HG03097 (cell line): ENCODE measurements at regions not wholly inside any gene's neighbourhood (a gene's known extent, or its start where the extent isn't known, plus 50 kb on each side); places are given as distances from the start of the nearest gene placed in this dataset.
"Not testable (repeated sequence)": the region's sequence is repeated elsewhere in the genome, so short reads cannot be mapped to it uniquely, and the experiment has no call there.

Experiments
- ATAC-seq: cut with Tn5 transposase; IDR thresholded peaks from one replicate; pipeline ENCODE4 v1.9.1; 2021; ENCODE audit not compliant: unreplicated experiment, low FRiP score

GRCh38 chr13:109301276-109301675, 485.1 kb downstream of the IRS2 start:
- no peak for ATAC-seq

GRCh38 chr13:109297628-109298027, 488.8 kb downstream of the IRS2 start:
- no peak for ATAC-seq

GRCh38 chr13:109293166-109293565, 493.2 kb downstream of the IRS2 start:
- ATAC-seq = no peak

- ATAC-seq = no peak
Measured at GRCh38 chr13:109288151-109288709, 498.2 kb downstream of the IRS2 start.

- ATAC-seq = no peak
Measured at GRCh38 chr13:109287553-109287952, 498.8 kb downstream of the IRS2 start.

- no peak for ATAC-seq
Measured at GRCh38 chr13:109285586-109285985, 500.8 kb downstream of the IRS2 start.

GRCh38 chr13:109281903-109282635, 504.3 kb downstream of the IRS2 start:
- no peak for ATAC-seq

- no peak for ATAC-seq
Measured at GRCh38 chr13:109281017-109281902, 505.1 kb downstream of the IRS2 start.

DNA sequence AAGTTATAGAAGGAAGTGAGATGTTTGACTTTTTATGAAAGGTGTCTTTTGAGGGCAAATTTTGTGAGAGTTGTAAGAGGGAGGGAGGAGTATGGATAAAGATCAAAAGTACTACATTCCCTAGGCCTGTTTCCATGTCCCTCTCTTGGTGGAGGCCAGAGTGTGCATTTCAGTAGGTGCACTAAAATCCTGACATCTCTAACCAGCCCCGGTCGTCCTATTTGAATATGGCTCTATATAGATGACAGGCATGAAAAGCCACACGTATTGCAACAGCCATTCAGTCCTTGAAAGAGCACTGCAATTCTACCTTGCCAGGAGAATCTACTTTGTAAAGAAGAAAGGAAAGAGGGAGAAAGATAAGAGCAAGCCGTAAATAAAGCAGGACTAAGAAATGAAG, 510.1 kb downstream of the IRS2 start:
- no peak for ATAC-seq

DNA sequence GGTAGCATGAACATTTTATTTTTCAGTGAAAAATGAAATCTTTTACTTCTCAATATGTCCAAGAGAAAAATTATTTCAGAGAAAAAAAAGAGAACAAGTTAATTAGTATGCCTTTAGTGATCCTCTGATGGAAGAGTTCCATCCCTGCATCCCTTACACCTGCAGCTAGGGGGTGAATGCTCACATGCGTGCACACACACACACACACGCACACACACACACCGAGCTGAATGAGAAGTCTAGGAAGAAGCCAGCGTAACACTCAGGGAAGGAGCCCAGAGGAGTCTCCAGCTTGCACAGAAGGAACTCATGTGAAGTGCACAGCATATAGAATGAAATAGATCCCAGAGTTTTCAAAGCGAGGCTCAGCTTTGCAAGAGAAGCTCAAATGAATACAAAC, 510.5 kb downstream of the IRS2 start:
- ATAC-seq = no peak

DNA sequence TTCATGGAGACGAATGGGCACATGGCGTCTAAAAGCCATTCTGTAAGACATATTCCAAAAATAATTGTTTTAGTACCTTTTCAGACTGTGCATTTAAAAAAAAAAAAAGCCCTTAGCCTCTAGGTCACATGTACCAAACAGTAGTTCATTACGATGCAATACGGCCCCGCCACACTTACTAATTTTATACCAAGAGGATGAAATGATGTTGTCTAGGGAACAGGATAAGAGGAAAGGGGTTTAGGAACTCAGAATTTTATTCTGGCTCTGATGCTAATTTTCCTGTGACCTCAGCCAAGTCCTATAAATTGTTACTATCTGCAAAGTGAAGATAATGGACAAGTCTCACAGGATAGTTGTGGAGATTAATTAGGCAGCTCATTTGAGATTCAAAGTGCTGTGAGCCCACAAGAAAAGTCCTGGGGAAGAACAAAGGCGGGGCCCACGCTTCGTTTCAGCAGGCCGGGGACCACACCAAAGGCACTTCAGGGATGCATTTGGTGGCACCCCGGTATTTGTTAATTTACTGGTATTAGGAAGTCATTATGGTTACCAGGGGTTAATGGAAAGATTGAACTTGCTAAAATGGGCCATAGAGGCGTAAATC, 511.1 kb downstream of the IRS2 start:
- no peak for ATAC-seq

DNA sequence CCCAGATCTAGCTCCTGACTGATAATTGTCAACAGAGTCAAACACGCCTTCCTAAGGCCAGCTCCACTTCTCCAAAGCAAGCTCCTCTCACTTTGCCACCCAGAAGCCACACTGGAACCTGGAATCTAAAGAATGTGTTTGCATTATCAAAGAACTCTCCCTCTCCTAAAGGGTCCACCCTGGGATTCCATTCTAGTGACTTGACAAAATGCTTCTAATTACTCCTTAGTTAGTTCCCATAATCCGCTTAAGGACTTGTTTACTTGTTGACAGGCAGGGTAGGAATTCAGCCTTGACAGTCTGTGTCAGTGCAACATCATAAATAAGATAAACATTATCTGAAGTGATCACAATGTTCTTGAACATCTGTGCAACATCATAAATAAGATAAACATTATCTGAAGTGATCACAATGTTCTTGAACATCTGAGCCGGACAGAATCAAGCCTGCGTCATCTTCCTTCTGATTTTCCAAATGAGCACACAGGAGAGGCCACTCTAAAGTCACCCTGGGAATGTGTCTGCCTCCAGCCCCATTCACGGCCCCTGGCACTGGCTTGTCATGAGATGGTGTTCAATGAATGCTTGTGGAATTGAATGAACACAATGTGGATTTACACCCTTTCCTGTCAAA, 512.1 kb downstream of the IRS2 start:
- ATAC-seq = no peak

GRCh38 chr13:109273326-109273751, 513.0 kb downstream of the IRS2 start:
- no peak for ATAC-seq

GRCh38 chr13:109272595-109273325, 513.6 kb downstream of the IRS2 start:
- ATAC-seq = no peak

- ATAC-seq = no peak
Measured at GRCh38 chr13:109271555-109272541, 514.5 kb downstream of the IRS2 start.

DNA sequence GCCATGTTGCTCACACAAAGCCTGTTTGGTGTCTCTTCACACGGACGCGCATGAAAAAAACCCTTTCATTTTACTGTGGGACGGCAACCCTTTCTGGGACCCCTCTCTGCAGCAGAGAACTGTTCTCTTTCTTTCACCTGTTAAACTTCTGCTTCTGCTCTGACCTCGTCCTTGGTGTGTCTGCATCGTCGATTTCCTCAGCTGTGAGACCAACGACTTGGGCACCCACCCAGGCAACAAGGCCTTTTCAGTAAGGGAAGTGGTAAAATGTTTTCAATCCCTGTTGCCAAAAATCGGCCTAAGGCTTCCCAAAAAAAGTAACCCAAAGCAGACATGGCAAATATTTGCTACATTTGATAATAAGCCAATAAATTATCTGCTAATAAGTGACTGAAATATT, 515.3 kb downstream of the IRS2 start:
- no peak for ATAC-seq

DNA sequence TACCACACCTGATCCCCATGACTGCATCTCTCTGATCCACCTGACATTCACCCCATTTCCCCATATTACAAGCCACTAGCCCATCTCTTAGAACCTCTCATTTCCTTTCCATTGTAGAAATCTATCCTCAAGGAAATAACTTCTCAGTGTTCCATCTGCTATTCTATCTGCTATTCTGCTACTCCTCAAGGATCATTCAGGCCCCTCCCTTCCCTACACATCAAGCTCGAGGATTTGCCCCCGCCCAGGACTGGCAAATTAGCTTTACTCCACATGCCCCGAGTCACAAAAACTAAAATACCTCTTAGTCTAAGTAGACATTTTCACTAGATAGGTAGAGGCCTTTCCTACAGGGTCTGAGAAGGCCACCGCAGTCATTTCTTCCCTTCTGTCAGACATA, 517.0 kb downstream of the IRS2 start:
- not testable (repeated sequence) for ATAC-seq

DNA sequence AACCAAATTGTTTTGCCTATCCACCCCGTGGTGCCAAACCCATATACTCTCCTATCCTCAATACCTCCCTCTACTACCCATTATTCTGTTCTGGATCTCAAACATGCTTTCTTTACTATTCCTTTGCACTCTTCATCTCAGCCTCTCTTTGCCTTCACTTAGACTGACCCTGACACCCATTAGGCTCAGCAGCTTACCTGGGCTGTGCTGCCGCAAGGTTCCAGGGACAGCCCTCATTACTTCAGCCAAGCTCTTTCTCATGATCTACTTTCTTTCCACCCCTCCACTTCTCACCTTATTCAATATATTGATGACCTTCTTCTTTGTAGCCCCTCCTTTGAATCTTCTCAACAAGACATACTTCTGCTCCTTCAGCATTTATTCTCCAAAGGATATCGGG, 517.9 kb downstream of the IRS2 start:
- ATAC-seq = not testable (repeated sequence)

DNA sequence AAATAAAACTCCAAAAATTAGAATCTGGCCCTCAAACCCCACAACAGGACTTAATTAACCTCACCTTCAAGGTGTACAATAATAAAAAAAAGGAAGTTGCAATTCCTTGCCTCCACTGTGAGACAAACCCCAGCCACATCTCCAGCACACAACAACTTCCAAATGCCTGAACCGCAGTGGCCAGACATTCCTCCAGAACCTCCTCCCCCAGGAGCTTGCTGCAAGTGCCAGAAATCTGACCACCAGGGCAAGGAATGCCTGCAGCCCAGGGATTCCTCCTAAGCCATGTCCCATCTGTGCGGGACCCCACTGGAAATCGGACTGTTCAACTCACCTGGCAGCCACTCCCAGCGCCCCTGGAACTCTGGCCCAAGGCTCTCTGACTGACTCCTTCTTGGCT, 519.0 kb downstream of the IRS2 start:
- not testable (repeated sequence) for ATAC-seq
